CD4-positive, CD25-positive, alpha-beta regulatory T cell (primary cell): ENCODE measurements at regions not wholly inside any gene's neighbourhood (a gene's known extent, or its start where the extent isn't known, plus 50 kb on each side); places are given as distances from the start of the nearest gene placed in this dataset.
"Not testable (repeated sequence)": the region's sequence is repeated elsewhere in the genome, so short reads cannot be mapped to it uniquely, and the experiment has no call there.

Experiments used
- ATAC-seq, 2 donors: fragments of 150-1000 bp; cut with Tn5 transposase; one replicate each; pipeline ENCODE4 v1.10.0; 2021; ENCODE audit warnings: low read depth in 2 of 2, moderate number of reproducible peaks in 2 of 2, moderate library complexity in 1 of 2
- DNase-seq, 3 donors: peaks; one replicate each; pipeline versions ENCODE4 v3.0.0 to v3.0.0-alpha.2; 2012 to 2022; ENCODE audit warnings: mixed read lengths in 1 of 3
- H3K27ac ChIP-seq: one replicate; pipeline ENCODE4 v1.7.0; 2013; ENCODE audit warnings: mild to moderate bottlenecking, low read length; ENCODE audit not compliant: insufficient read depth, poor library complexity, severe bottlenecking
- H3K27me3 ChIP-seq: one replicate; pipeline ENCODE4 v1.7.0; 2013; ENCODE audit warnings: low read length; ENCODE audit not compliant: control insufficient read depth, insufficient read depth
- H3K36me3 ChIP-seq: one replicate; pipeline ENCODE4 v1.7.0; 2013; ENCODE audit warnings: mild to moderate bottlenecking, low read length, moderate library complexity; ENCODE audit not compliant: control insufficient read depth, insufficient read depth
- H3K4me1 ChIP-seq: 2 replicates; pipeline ENCODE4 v1.7.0; 2013; ENCODE audit warnings: mild to moderate bottlenecking, low read length; ENCODE audit not compliant: insufficient read depth, control insufficient read depth, poor library complexity, severe bottlenecking
- H3K4me3 ChIP-seq: one replicate; pipeline ENCODE4 v1.7.0; 2013; ENCODE audit warnings: low read depth, mild to moderate bottlenecking, low read length, moderate library complexity
- H3K9me3 ChIP-seq, 2 experiments: 1 replicate in 1 of 2; 2 replicates in 1 of 2; pipeline ENCODE4 v1.7.0; 2013; ENCODE audit warnings: low read length in 2 of 2, mild to moderate bottlenecking in 1 of 2, moderate library complexity in 1 of 2; ENCODE audit not compliant: control insufficient read depth in 2 of 2
- H3K27ac Mint-ChIP-seq, 3 donors: one replicate each; pipeline ENCODE4 v1.8.0; 2020 to 2022; ENCODE audit warnings: mild to moderate bottlenecking in 3 of 3, mixed read lengths in 3 of 3, moderate library complexity in 2 of 3
- H3K27me3 Mint-ChIP-seq: one replicate; pipeline ENCODE4 v1.8.0; 2022; ENCODE audit warnings: mild to moderate bottlenecking, mixed read lengths
- H3K36me3 Mint-ChIP-seq: one replicate; pipeline ENCODE4 v1.8.0; 2020; ENCODE audit warnings: mixed read lengths
- H3K4me1 Mint-ChIP-seq, 4 donors: one replicate each; pipeline ENCODE4 v1.8.0; 2020 to 2022; ENCODE audit warnings: mixed read lengths in 4 of 4, mild to moderate bottlenecking in 1 of 4
- H3K4me3 Mint-ChIP-seq, 4 donors: one replicate each; pipeline ENCODE4 v1.8.0; 2020 to 2022; ENCODE audit warnings: mild to moderate bottlenecking in 4 of 4, mixed read lengths in 4 of 4, moderate library complexity in 3 of 4
- H3K9me3 Mint-ChIP-seq, 7 donors: one replicate each; pipeline ENCODE4 v1.8.0; 2020 to 2022; ENCODE audit warnings: mixed read lengths in 7 of 7, mild to moderate bottlenecking in 3 of 7, moderate library complexity in 2 of 7

DNA sequence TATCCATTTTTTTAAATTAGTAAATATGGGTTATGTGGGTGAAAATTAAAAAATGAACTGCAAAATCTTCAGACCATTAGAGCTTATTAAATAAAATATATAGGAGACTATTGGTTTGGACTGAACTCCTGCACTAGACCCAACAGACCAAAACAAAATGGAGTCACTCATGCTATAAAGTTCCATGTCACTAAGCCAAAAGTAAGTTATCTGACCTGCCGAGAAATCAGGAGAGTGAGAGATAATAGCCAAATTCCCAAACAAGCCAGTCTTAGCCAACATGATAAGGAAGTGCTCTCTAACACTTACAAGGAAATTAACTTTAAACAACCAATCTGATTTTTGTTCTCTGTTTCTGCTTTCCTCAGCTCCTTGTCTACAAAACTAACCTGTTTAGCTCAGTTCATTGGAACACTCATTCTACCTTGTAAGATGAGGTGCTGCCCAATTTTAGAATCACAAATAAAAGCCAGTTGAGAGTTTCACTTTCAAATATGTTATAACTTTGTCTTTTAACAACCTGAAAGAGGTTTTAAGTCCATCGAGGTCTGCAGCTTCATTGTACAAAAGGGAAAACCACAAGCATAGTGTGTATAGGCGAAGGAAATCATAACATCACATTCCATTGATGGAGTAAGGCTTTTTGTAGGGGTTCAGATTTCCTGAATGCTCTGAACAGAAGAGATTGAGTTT lies 220.5 kb downstream of the TENT5A start:
- Histone ChIP-seq H3K27ac (no peak overlapping the region), H3K36me3 (no peaks in the 10 kb centered on the region), H3K4me1 (no peaks in the 10 kb centered on the region), H3K4me3 (no peak overlapping the region), H3K27me3 (no peaks in the 10 kb centered on the region), H3K9me3 (no peaks in the 10 kb centered on the region)
- no peak overlapping the region for H3K4me3 Mint-ChIP-seq
- peaks cover 2 to 19% (median 6%) of the 10 kb centered on the region in 7 donors for H3K9me3 Mint-ChIP-seq
- H3K4me1 Mint-ChIP-seq = no peaks in the 10 kb centered on the region
- DNase-seq (no peak), ATAC-seq (no peak)
- H3K27ac Mint-ChIP-seq = no peak overlapping the region
- no peaks in the 10 kb centered on the region for H3K27me3 Mint-ChIP-seq
- H3K36me3 Mint-ChIP-seq = no peaks in the 10 kb centered on the region

DNA sequence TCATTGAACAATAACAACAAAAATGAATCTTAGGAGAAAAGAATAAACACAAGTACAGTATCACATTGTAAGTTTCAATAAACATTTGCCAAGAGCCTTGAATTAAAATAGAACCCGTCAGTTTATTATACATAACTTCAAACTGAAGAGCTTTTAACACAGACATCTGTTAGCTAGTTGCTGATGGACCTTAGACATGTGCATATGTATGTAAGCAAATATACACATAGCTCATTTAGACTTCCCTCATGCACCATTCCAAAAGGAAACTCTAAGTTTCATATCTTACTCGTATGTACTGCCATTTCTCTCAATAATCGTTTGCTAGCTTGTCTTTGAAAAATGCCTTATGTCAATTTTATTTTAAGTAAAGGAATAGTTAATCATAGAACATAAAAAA lies 235.0 kb downstream of the TENT5A start:
- DNase-seq (no peak), ATAC-seq (no peak)
- Histone ChIP-seq H3K4me1 (no peaks in the 10 kb centered on the region), H3K36me3 (no peaks in the 10 kb centered on the region), H3K4me3 (no peak overlapping the region), H3K27ac (no peak overlapping the region), H3K27me3 (no peaks in the 10 kb centered on the region), H3K9me3 (no peaks in the 10 kb centered on the region)
- Mint-ChIP-seq H3K4me3 (no peak overlapping the region), H3K4me1 (no peaks in the 10 kb centered on the region), H3K27ac (no peak overlapping the region), H3K9me3 (peaks cover 0 to 7% (median 5%) of the 10 kb centered on the region in 7 donors), H3K36me3 (no peaks in the 10 kb centered on the region), H3K27me3 (no peaks in the 10 kb centered on the region)

DNA sequence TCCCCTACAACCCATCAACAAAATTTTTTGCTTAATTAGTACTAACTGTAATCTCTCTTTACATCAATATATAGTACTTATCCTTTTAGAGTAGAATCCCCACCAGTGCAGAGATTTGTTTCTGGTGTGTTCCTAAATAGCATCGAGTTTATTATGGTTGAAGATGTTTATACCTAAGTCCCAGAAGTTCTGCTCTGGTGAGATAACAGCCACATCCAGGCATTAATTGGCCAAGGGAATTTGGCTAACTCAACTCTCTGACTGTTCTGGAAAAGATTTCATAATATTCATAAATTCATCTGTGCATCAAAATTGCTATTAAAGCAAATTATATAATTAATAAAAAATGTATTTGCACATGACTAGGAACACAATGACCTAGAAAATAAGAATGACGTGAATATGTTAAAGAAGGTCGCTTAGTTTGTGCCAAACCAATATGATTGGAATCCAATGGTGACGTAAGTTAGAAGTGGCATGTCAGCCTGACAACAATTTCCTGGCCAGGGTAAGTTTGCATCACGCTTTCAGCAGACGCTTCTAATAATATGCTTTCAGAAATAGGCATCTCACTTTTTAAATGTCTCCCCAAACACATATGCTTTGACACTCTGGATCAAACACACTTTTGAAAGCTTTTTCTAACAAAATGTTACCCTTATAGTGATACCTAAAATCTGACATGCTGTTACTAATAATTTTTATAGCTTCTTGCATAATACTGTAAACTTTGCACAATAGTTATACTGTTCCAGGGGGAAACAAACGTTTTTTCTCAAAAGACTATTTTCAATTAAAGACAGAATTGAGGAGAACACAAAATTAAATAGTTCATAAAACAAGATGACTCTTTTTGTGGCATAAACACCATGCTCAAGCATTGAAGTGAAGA lies 236.7 kb downstream of the TENT5A start:
- no peak for DNase-seq
- H3K36me3 ChIP-seq = no peaks in the 10 kb centered on the region
- no peaks in the 10 kb centered on the region for H3K27me3 Mint-ChIP-seq
- H3K4me1 ChIP-seq = no peaks in the 10 kb centered on the region
- H3K9me3 ChIP-seq = no peaks in the 10 kb centered on the region
- H3K27ac Mint-ChIP-seq = no peak overlapping the region
- no peaks in the 10 kb centered on the region for H3K27me3 ChIP-seq
- no peaks in the 10 kb centered on the region for H3K36me3 Mint-ChIP-seq
- ATAC-seq = no peak
- H3K27ac ChIP-seq = no peak overlapping the region
- H3K4me1 Mint-ChIP-seq = no peaks in the 10 kb centered on the region
- no peak overlapping the region for H3K4me3 ChIP-seq
- no peak overlapping the region for H3K4me3 Mint-ChIP-seq
- peaks cover 0 to 7% (median 2%) of the 10 kb centered on the region in 7 donors for H3K9me3 Mint-ChIP-seq

DNA sequence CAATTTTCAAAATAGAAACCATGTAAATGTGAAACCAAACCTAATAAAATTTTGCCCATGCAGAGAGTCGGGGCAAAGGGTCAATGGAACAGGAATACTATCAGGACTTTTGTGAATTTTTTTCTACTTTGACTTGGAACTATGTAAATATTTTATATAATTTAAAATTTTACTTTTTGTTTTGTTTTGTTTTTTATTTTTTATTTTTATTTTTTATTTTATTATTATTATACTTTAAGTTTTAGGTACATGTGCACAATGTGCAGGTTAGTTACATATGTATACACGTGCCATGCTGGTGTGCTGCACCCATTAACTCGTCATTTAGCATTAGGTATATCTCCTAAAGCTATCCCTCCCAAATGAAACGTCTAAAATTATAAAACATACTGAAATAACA lies 238.3 kb downstream of the TENT5A start:
- not testable (repeated sequence) for H3K4me1 Mint-ChIP-seq, H3K4me3 ChIP-seq, DNase-seq, H3K27me3 Mint-ChIP-seq, H3K27me3 ChIP-seq, H3K27ac Mint-ChIP-seq, H3K27ac ChIP-seq, H3K4me3 Mint-ChIP-seq, ATAC-seq, H3K9me3 ChIP-seq, H3K36me3 ChIP-seq, H3K4me1 ChIP-seq, H3K9me3 Mint-ChIP-seq, H3K36me3 Mint-ChIP-seq

DNA sequence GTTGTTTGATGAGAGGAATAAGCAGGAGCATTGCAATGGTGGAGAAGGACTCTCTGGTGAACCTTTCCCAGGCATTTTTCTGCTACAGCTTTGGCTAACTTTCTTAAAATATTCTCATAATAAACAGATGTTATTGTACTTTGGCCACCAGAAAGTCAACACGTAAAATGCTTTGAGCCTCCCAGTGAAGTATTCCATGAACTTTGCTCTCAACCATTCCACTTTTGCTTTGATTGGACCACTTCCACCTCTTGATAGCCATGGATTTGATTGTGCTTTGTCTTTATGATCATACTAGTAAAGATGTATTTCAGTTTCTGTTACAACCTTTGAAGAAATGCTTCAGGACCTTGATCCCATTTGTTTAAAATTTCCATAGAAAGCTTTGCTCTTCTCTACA lies 241.1 kb downstream of the TENT5A start:
- no peak for ATAC-seq
- no peaks in the 10 kb centered on the region for H3K27me3 ChIP-seq
- no peaks in the 10 kb centered on the region for H3K27me3 Mint-ChIP-seq

DNA sequence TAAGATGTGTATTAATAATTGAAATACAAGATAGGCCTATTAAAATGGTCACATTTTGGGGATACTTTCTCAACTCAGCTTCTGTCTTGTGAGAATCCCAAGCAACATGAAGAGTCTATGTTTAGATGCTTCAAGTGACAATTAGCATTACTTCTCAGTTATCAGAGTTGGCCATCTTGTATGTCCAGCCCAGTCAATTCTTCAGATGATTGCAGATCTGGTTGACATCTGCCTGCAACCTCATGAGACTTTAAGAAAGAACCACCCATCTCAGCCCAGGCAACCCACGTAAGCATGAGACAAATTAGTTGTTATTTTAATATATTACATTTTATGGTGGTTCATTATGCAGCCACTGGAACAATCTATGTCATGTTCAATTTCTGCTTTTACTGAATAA lies 256.5 kb downstream of the TENT5A start:
- Mint-ChIP-seq H3K4me3 (no peak overlapping the region), H3K27me3 (no peaks in the 10 kb centered on the region), H3K9me3 (peaks cover 0 to 23% (median 9%) of the 10 kb centered on the region in 7 donors), H3K27ac (no peak overlapping the region), H3K36me3 (no peaks in the 10 kb centered on the region), H3K4me1 (no peaks in the 10 kb centered on the region)
- Histone ChIP-seq H3K27me3 (no peaks in the 10 kb centered on the region), H3K27ac (no peak overlapping the region), H3K9me3 (no peaks in the 10 kb centered on the region), H3K4me1 (no peaks in the 10 kb centered on the region), H3K36me3 (no peaks in the 10 kb centered on the region), H3K4me3 (no peak overlapping the region)
- no peak for DNase-seq
- ATAC-seq = no peak

More for the DNA sequence above, 241.1 kb downstream of the TENT5A start:
- no peak overlapping the region for H3K27ac ChIP-seq
- no peaks in the 10 kb centered on the region for H3K4me1 ChIP-seq
- no peak overlapping the region for H3K4me3 ChIP-seq
- H3K9me3 ChIP-seq = no peaks in the 10 kb centered on the region
- Mint-ChIP-seq H3K4me3 (no peak overlapping the region), H3K4me1 (no peaks in the 10 kb centered on the region), H3K9me3 (peaks cover 0 to 9% (median 0%) of the 10 kb centered on the region in 7 donors), H3K36me3 (no peaks in the 10 kb centered on the region), H3K27ac (no peak overlapping the region)
- no peak for DNase-seq
- no peaks in the 10 kb centered on the region for H3K36me3 ChIP-seq

DNA sequence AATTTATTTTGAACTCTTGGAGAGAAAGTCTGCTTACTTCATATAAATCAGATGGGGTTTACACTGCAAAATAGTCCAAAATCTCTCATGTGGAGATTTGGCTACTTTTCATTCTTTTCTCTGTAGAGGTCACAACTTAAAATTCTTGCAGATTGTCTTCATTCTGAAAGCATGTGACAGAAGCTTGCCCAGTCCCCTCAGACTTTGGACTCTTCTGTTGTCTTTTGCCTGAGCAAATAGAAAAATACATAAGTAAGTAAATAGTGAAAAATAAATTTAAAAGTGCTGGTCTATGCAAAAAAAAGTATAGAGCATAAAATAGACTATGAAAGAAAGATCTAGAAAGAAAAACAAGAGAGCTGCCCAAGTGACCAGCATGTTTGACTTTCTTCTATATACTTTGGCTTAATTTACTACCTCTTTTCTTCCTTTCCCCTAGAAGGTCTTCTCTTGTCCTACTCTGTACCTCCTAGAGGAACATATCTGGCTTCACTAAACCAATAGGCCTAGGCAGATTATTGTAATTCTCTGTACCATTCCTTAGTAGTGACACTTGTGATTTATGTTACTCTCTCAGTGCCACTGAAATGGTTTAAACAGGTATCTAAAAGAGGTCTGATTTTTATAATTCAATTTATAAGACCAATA lies 260.9 kb downstream of the TENT5A start:
- Mint-ChIP-seq H3K27me3 (no peaks in the 10 kb centered on the region), H3K9me3 (peaks cover 2 to 16% (median 14%) of the 10 kb centered on the region in 7 donors), H3K27ac (no peak overlapping the region), H3K36me3 (no peaks in the 10 kb centered on the region), H3K4me3 (no peak overlapping the region), H3K4me1 (no peaks in the 10 kb centered on the region)
- H3K27me3 ChIP-seq = no peaks in the 10 kb centered on the region
- H3K9me3 ChIP-seq = no peaks in the 10 kb centered on the region
- no peak overlapping the region for H3K27ac ChIP-seq
- H3K36me3 ChIP-seq = no peaks in the 10 kb centered on the region
- ATAC-seq (no peak), DNase-seq (no peak)
- H3K4me3 ChIP-seq = no peak overlapping the region
- no peaks in the 10 kb centered on the region for H3K4me1 ChIP-seq
